IMR-90 (cell line): ENCODE measurements at regions not wholly inside any gene's neighbourhood (a gene's known extent, or its start where the extent isn't known, plus 50 kb on each side); places are given as distances from the start of the nearest gene placed in this dataset.

Source experiments
- ATAC-seq: fragments of 200-7000 bp; cut with Tn5 transposase; 2 replicates; pipeline ENCODE4 v1.9.1; 2020; ENCODE audit warnings: low read depth, mild to moderate bottlenecking, moderate library complexity
- BruUV-seq: library from RNA; stranded (reverse); fragments of 400-500 nt; replicated peaks from 2 replicates; lab custom pipeline; 2021; lab: Mats Ljungman, UMichigan
- CTCF ChIA-PET: fragments of 300-600 bp; formaldehyde crosslinking; extraction: SDS; loops from one replicate; lab custom pipeline; 2021; ENCODE audit warnings: antibody characterized with exemption; lab: Yijun Ruan, JAX
- POLR2A ChIA-PET: fragments of 300-600 bp; sonication (Branson Sonifier 250); formaldehyde crosslinking; loops from one replicate; lab custom pipeline; 2022; ENCODE audit warnings: antibody characterized with exemption; ENCODE audit not compliant: unreplicated experiment; lab: Charles Lee
- DNase-seq: peaks from one replicate; pipeline ENCODE4 v3.0.0; 2013
- H2AFZ ChIP-seq: replicated peaks from 2 replicates; pipeline ENCODE3; 2013; ENCODE audit warnings: low read length, mild to moderate bottlenecking; ENCODE audit not compliant: poor library complexity
- H2AK5ac ChIP-seq: 2 replicates; pipeline ENCODE4 v1.6.1; 2013; ENCODE audit warnings: low read depth, low read length, inconsistent platforms
- H2AK9ac ChIP-seq: replicated peaks from 2 replicates; pipeline ENCODE3; 2013; ENCODE audit warnings: mild to moderate bottlenecking, low read depth, low read length, moderate library complexity; ENCODE audit not compliant: poor library complexity
- H2BK120ac ChIP-seq: 2 replicates; pipeline ENCODE4 v1.6.1; 2013; ENCODE audit warnings: low read depth, low read length, inconsistent platforms
- H2BK15ac ChIP-seq: 3 replicates; pipeline ENCODE4 v1.6.1; 2013; ENCODE audit warnings: low read depth, low read length, inconsistent platforms
- H2BK20ac ChIP-seq: 2 replicates; pipeline ENCODE4 v1.6.1; 2013; ENCODE audit warnings: low read depth, mild to moderate bottlenecking, inconsistent platforms, low read length, moderate library complexity
- H2BK5ac ChIP-seq: 2 replicates; pipeline ENCODE4 v1.6.1; 2013; ENCODE audit warnings: mild to moderate bottlenecking, low read depth, low read length, inconsistent platforms; ENCODE audit not compliant: poor library complexity, severe bottlenecking
- H3K14ac ChIP-seq: replicated peaks from 2 replicates; pipeline ENCODE4 v1.6.1; 2013; ENCODE audit warnings: low read depth, low read length, inconsistent platforms
- H3K18ac ChIP-seq: 2 replicates; pipeline ENCODE4 v1.6.1; 2013; ENCODE audit warnings: low read depth, low read length, control low read depth
- H3K23ac ChIP-seq: 2 replicates; pipeline ENCODE4 v1.6.1; 2013; ENCODE audit warnings: low read depth, low read length, inconsistent platforms
- H3K27ac ChIP-seq: 2 replicates; pipeline ENCODE4 v1.5.1; 2013; ENCODE audit warnings: mild to moderate bottlenecking, control low read depth, low read length; ENCODE audit not compliant: insufficient read depth
- H3K27me3 ChIP-seq: 2 replicates; pipeline ENCODE4 v1.6.1; 2013; ENCODE audit warnings: low read length; ENCODE audit not compliant: control insufficient read depth, insufficient read depth
- H3K36me3 ChIP-seq: 2 replicates; pipeline ENCODE4 v1.6.1; 2013; ENCODE audit warnings: low read length, mixed read lengths; ENCODE audit not compliant: control insufficient read depth, insufficient read depth
- H3K4ac ChIP-seq: 2 replicates; pipeline ENCODE4 v1.6.1; 2013; ENCODE audit warnings: low read depth, low read length, inconsistent platforms
- H3K4me1 ChIP-seq: 2 replicates; pipeline ENCODE4 v1.6.1; 2013; ENCODE audit warnings: low read length, mixed read lengths; ENCODE audit not compliant: control insufficient read depth, insufficient read depth
- H3K4me2 ChIP-seq: 2 replicates; pipeline ENCODE4 v1.6.1; 2013; ENCODE audit warnings: low read depth, mild to moderate bottlenecking, control low read depth, low read length, moderate library complexity
- H3K4me3 ChIP-seq: 2 replicates; pipeline ENCODE4 v1.5.1; 2013; ENCODE audit warnings: low read depth, mild to moderate bottlenecking, control low read depth, low read length, moderate library complexity; ENCODE audit not compliant: insufficient read depth
- H3K56ac ChIP-seq: 2 replicates; pipeline ENCODE4 v1.6.1; 2013; ENCODE audit warnings: low read length, inconsistent platforms; ENCODE audit not compliant: insufficient read depth; ENCODE audit errors: extremely low read depth
- H3K79me1 ChIP-seq, 2 experiments: 2 replicates each; pipeline ENCODE4 v1.6.1; 2013; ENCODE audit warnings: low read length in 2 of 2, inconsistent platforms in 1 of 2, low read depth in 1 of 2
- H3K9ac ChIP-seq: 2 replicates; pipeline ENCODE4 v1.6.1; 2013; ENCODE audit warnings: low read depth, low read length, control low read depth
- H3K9me1 ChIP-seq: 2 replicates; pipeline ENCODE4 v1.6.1; 2013; ENCODE audit warnings: low read length, inconsistent platforms; ENCODE audit not compliant: insufficient read depth
- H3K9me3 ChIP-seq: 2 replicates; pipeline ENCODE4 v1.6.1; 2013; ENCODE audit warnings: low read length; ENCODE audit not compliant: control insufficient read depth, insufficient read depth
- H4K20me1 ChIP-seq: 2 replicates; pipeline ENCODE4 v1.6.1; 2013; ENCODE audit warnings: low read length, inconsistent platforms; ENCODE audit not compliant: insufficient read depth
- H4K5ac ChIP-seq: 2 replicates; pipeline ENCODE4 v1.6.1; 2013; ENCODE audit warnings: mild to moderate bottlenecking, low read depth, low read length, control low read depth
- H4K8ac ChIP-seq, 2 experiments: 2 replicates each; pipeline ENCODE4 v1.6.1; 2013; ENCODE audit warnings: low read depth in 2 of 2, low read length in 2 of 2, control low read depth in 1 of 2, inconsistent platforms in 1 of 2
- H4K91ac ChIP-seq: 2 replicates; pipeline ENCODE4 v1.6.1; 2013; ENCODE audit warnings: low read depth, low read length, inconsistent platforms; ENCODE audit not compliant: insufficient read depth
- CEBPB ChIP-seq: IDR thresholded peaks from 2 replicates; pipeline ENCODE4 v1.6.1; 2012; ENCODE audit warnings: low read depth, low read length, improper control_type of control experiment
- CHD1 ChIP-seq: IDR thresholded peaks from 2 replicates; pipeline ENCODE4 v1.6.1; 2012; ENCODE audit warnings: low read depth, low read length, improper control_type of control experiment
- FOS ChIP-seq: fragments of 150-350 bp; IDR thresholded peaks from 2 replicates; pipeline ENCODE4 v1.6.1; 2016; ENCODE audit warnings: low read depth, low read length
- MAZ ChIP-seq: IDR thresholded peaks from 2 replicates; pipeline ENCODE4 v1.6.1; 2012; ENCODE audit warnings: low read depth, mild to moderate bottlenecking, low read length, improper control_type of control experiment, moderate library complexity, borderline replicate concordance
- NFE2L2 ChIP-seq: fragments of 150-350 bp; IDR thresholded peaks from 2 replicates; pipeline ENCODE4 v1.6.1; 2016; ENCODE audit warnings: low read depth, mild to moderate bottlenecking, low read length
- POLR2A ChIP-seq: IDR thresholded peaks from 2 replicates; pipeline ENCODE4 v1.6.1; 2012; ENCODE audit warnings: mild to moderate bottlenecking, low read depth, low read length
- RCOR1 ChIP-seq: IDR thresholded peaks from 2 replicates; pipeline ENCODE4 v1.6.1; 2012; ENCODE audit warnings: mild to moderate bottlenecking, low read length, improper control_type of control experiment; ENCODE audit not compliant: insufficient replicate concordance
- SMC3 ChIP-seq: fragments of 150-350 bp; IDR thresholded peaks from 2 replicates; pipeline ENCODE4 v1.6.1; 2016; ENCODE audit warnings: low read depth, mild to moderate bottlenecking, antibody characterized with exemption, low read length, moderate library complexity
- WGBS, 2 experiments: methylation state at CpG; one replicate each; pipeline versions ENCODE4 v1.1.5 to v1.1.7; 2013; ENCODE audit warnings: missing lambda C conversion rate in 2 of 2; ENCODE audit not compliant: insufficient read length in 1 of 2; ENCODE audit errors: extremely low coverage in 2 of 2; 5-methylcytosine and 5-hydroxymethylcytosine counted together
- dilution Hi-C: fragments of 300-500 bp; cut with HindIII; formaldehyde crosslinking; loops from one replicate; pipeline ENCODE4 v1.14.3; 2018; ENCODE audit warnings: low sequenced_read_pairs; ENCODE audit not compliant: unreplicated experiment
- in situ Hi-C: fragments of 300-500 bp; cut with MboI; formaldehyde crosslinking; loops from 3 replicates; pipeline ENCODE4 v1.14.3; 2019; ENCODE audit warnings: low sequenced_read_pairs, inconsistent platforms, mixed read lengths
- intact Hi-C: fragments of 100-400 bp; cut with micrococcal nuclease; formaldehyde crosslinking; loops from 2 replicates; pipeline ENCODE4 v1.10.0; 2022
- TF ChIP-seq, protein P1 (sequence below): conservative IDR thresholded peaks from 2 replicates; pipeline ENCODE4 v1.5.1; 2012; ENCODE audit warnings: mild to moderate bottlenecking, low read depth, low read length, improper control_type of control experiment
- TF ChIP-seq, protein P2 (sequence below): fragments of 150-350 bp; IDR thresholded peaks from 2 replicates; pipeline ENCODE4 v1.6.1; 2016; ENCODE audit warnings: low read depth, mild to moderate bottlenecking, low read length, moderate library complexity, borderline replicate concordance
- TF ChIP-seq, protein P3 (sequence below): fragments of 150-350 bp; IDR thresholded peaks from 2 replicates; pipeline ENCODE4 v1.6.1; 2017; ENCODE audit warnings: mild to moderate bottlenecking, antibody characterized with exemption, low read length, low read depth

DNA sequence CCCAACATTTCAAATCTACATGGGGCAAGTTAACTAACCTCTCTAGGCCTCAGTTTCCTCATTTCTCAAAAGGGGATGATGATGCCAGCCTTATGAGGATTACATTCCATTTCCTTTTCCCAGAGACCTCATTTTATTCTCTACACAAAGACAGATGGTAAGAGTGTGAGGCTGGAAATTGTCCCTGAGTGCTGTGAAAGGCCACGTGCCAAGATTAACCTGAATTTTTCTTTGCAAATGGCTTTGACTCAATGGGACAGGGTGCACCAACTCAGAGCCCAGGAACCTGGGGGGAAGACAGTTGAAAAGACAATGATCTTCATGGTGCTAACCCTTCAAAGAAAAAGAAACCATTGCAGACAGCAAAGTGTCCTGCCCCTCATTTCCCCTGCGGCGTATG, 332.8 kb downstream of the TMEM114 start:
- Histone ChIP-seq H4K8ac (no peak overlapping the region), H3K56ac (no peak overlapping the region), H3K79me1 (no peaks in the 10 kb centered on the region), H2BK20ac (no peak overlapping the region), H3K4me3 (no peak overlapping the region), H4K91ac (no peak overlapping the region), H4K5ac (no peak overlapping the region), H4K20me1 (no peaks in the 10 kb centered on the region), H3K9ac (no peak overlapping the region), H3K4ac (no peak overlapping the region), H2BK5ac (no peak overlapping the region), H3K27ac (no peak overlapping the region), H3K18ac (no peak overlapping the region), H3K9me3 (peaks cover 17% of the 10 kb centered on the region), H2AFZ (no peak overlapping the region), H2AK5ac (no peak overlapping the region), H3K14ac (no peak overlapping the region), H3K4me2 (no peak overlapping the region), H2AK9ac (no peak overlapping the region), H3K9me1 (no peaks in the 10 kb centered on the region), H3K27me3 (no peaks in the 10 kb centered on the region), H3K4me1 (no peaks in the 10 kb centered on the region), H2BK15ac (no peak overlapping the region), H2BK120ac (no peak overlapping the region), H3K36me3 (no peaks in the 10 kb centered on the region), H3K23ac (no peak overlapping the region)
- BruUV-seq, result no TSS peak
- DNase-seq, result no peak
- intact Hi-C loops, result no loop called here
- in situ Hi-C loops, result no loop called here
- TF ChIP-seq, protein P1, sequence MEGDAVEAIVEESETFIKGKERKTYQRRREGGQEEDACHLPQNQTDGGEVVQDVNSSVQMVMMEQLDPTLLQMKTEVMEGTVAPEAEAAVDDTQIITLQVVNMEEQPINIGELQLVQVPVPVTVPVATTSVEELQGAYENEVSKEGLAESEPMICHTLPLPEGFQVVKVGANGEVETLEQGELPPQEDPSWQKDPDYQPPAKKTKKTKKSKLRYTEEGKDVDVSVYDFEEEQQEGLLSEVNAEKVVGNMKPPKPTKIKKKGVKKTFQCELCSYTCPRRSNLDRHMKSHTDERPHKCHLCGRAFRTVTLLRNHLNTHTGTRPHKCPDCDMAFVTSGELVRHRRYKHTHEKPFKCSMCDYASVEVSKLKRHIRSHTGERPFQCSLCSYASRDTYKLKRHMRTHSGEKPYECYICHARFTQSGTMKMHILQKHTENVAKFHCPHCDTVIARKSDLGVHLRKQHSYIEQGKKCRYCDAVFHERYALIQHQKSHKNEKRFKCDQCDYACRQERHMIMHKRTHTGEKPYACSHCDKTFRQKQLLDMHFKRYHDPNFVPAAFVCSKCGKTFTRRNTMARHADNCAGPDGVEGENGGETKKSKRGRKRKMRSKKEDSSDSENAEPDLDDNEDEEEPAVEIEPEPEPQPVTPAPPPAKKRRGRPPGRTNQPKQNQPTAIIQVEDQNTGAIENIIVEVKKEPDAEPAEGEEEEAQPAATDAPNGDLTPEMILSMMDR, result no peak
- TF ChIP-seq SMC3 (no peak), RCOR1 (no peak), FOS (no peak), POLR2A (no peak), NFE2L2 (no peak), CHD1 (no peak), CEBPB (no peak), MAZ (no peak)
- TF ChIP-seq, protein P2, sequence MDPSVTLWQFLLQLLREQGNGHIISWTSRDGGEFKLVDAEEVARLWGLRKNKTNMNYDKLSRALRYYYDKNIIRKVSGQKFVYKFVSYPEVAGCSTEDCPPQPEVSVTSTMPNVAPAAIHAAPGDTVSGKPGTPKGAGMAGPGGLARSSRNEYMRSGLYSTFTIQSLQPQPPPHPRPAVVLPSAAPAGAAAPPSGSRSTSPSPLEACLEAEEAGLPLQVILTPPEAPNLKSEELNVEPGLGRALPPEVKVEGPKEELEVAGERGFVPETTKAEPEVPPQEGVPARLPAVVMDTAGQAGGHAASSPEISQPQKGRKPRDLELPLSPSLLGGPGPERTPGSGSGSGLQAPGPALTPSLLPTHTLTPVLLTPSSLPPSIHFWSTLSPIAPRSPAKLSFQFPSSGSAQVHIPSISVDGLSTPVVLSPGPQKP, result no peak
- TF ChIP-seq, protein P3, sequence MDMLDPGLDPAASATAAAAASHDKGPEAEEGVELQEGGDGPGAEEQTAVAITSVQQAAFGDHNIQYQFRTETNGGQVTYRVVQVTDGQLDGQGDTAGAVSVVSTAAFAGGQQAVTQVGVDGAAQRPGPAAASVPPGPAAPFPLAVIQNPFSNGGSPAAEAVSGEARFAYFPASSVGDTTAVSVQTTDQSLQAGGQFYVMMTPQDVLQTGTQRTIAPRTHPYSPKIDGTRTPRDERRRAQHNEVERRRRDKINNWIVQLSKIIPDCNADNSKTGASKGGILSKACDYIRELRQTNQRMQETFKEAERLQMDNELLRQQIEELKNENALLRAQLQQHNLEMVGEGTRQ, result no peak
- POLR2A ChIA-PET, result no interaction called here
- CTCF ChIA-PET, result no interaction called here
- 73% methylated on average over 2 of the region's 3 CpGs; no CpG with 5 or more reads in 1 of the 2 experiments for WGBS, 2 experiments
- no peak for ATAC-seq
- dilution Hi-C loops, result no loop called here
